ENCODE measurements at regions not wholly inside any gene's neighbourhood (a gene's known extent, or its start where the extent isn't known, plus 50 kb on each side); places are given as distances from the start of the nearest gene placed in this dataset.
"Not testable (repeated sequence)": the region's sequence is repeated elsewhere in the genome, so short reads cannot be mapped to it uniquely, and the experiment has no call there.

DNA sequence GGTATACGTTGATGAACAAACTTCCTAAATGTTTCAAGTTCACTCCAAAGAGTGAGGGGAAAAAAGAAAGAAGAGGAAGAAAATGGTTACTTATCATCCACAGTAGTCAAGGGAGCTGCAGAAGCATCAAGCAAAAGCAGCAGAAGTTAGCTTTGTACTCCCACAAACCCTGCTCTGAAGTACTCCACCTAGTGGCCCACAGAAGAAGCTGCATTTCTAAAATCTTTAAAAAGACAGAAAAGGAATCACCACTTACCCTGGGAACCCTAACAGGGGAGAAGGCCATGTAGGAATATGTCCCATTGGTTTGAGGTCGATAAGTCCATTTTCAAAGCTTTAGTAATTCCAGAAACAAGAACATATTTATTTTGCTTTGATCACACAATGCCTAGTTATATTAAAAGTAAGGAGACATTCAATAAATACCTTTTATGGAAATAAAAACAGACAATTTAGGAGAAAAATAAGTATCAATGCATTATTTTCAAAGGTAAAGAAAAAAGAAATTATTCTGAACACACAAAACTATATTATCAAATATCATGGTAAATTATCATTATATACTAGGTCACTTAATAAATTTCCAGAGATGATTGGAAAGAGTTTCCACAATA is 900.5 kb upstream of the DEFB115 start:
- not testable (repeated sequence) for TF ChIP-seq ZC3H11A (IDR thresholded peaks at IDR 0.05); MAFK (IDR thresholded peaks at IDR 0.05; ENCODE audit: partially characterized antibody); EP300 (IDR thresholded peaks at IDR 0.05); NPAS2 (CRISPR knock-in tag; IDR thresholded peaks at IDR 0.05; ENCODE audit: borderline replicate concordance); CEBPB (IDR thresholded peaks at IDR 0.05)
- TF ChIP-seq, protein P1, sequence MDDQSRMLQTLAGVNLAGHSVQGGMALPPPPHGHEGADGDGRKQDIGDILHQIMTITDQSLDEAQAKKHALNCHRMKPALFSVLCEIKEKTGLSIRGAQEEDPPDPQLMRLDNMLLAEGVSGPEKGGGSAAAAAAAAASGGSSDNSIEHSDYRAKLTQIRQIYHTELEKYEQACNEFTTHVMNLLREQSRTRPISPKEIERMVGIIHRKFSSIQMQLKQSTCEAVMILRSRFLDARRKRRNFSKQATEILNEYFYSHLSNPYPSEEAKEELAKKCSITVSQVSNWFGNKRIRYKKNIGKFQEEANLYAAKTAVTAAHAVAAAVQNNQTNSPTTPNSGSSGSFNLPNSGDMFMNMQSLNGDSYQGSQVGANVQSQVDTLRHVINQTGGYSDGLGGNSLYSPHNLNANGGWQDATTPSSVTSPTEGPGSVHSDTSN (IDR thresholded peaks at IDR 0.05): not testable (repeated sequence)
- TF ChIP-seq, protein P2, sequence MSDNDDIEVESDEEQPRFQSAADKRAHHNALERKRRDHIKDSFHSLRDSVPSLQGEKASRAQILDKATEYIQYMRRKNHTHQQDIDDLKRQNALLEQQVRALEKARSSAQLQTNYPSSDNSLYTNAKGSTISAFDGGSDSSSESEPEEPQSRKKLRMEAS (IDR thresholded peaks at IDR 0.05): not testable (repeated sequence)
- TF ChIP-seq, protein P3, sequence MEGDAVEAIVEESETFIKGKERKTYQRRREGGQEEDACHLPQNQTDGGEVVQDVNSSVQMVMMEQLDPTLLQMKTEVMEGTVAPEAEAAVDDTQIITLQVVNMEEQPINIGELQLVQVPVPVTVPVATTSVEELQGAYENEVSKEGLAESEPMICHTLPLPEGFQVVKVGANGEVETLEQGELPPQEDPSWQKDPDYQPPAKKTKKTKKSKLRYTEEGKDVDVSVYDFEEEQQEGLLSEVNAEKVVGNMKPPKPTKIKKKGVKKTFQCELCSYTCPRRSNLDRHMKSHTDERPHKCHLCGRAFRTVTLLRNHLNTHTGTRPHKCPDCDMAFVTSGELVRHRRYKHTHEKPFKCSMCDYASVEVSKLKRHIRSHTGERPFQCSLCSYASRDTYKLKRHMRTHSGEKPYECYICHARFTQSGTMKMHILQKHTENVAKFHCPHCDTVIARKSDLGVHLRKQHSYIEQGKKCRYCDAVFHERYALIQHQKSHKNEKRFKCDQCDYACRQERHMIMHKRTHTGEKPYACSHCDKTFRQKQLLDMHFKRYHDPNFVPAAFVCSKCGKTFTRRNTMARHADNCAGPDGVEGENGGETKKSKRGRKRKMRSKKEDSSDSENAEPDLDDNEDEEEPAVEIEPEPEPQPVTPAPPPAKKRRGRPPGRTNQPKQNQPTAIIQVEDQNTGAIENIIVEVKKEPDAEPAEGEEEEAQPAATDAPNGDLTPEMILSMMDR (IDR thresholded peaks at IDR 0.05): peak; percentile 58
- TF ChIP-seq, protein P4, sequence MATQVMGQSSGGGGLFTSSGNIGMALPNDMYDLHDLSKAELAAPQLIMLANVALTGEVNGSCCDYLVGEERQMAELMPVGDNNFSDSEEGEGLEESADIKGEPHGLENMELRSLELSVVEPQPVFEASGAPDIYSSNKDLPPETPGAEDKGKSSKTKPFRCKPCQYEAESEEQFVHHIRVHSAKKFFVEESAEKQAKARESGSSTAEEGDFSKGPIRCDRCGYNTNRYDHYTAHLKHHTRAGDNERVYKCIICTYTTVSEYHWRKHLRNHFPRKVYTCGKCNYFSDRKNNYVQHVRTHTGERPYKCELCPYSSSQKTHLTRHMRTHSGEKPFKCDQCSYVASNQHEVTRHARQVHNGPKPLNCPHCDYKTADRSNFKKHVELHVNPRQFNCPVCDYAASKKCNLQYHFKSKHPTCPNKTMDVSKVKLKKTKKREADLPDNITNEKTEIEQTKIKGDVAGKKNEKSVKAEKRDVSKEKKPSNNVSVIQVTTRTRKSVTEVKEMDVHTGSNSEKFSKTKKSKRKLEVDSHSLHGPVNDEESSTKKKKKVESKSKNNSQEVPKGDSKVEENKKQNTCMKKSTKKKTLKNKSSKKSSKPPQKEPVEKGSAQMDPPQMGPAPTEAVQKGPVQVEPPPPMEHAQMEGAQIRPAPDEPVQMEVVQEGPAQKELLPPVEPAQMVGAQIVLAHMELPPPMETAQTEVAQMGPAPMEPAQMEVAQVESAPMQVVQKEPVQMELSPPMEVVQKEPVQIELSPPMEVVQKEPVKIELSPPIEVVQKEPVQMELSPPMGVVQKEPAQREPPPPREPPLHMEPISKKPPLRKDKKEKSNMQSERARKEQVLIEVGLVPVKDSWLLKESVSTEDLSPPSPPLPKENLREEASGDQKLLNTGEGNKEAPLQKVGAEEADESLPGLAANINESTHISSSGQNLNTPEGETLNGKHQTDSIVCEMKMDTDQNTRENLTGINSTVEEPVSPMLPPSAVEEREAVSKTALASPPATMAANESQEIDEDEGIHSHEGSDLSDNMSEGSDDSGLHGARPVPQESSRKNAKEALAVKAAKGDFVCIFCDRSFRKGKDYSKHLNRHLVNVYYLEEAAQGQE (IDR thresholded peaks at IDR 0.05): not testable (repeated sequence)

Measured in A549 (cell line).